Large intestine (tissue), 3 donors: ENCODE measurements at regions not wholly inside any gene's neighbourhood (a gene's known extent, or its start where the extent isn't known, plus 50 kb on each side); places are given as distances from the start of the nearest gene placed in this dataset.

Source experiments
- DNase-seq, 2 donors: peaks; one replicate each; pipeline versions ENCODE4 v3.0.0 to v3.0.0-alpha.2; 2013
- H3K27ac ChIP-seq: one replicate; pipeline ENCODE4 v1.5.1; 2013; ENCODE audit warnings: low read length
- H3K27me3 ChIP-seq: 2 replicates; pipeline ENCODE4 v1.6.1; 2013; ENCODE audit warnings: low read length; ENCODE audit not compliant: control insufficient read depth, insufficient read depth
- H3K36me3 ChIP-seq: 2 replicates; pipeline ENCODE4 v1.6.1; 2013; ENCODE audit warnings: low read length; ENCODE audit not compliant: control insufficient read depth, insufficient read depth
- H3K4me1 ChIP-seq: one replicate; pipeline ENCODE4 v1.6.1; 2013; ENCODE audit warnings: low read length; ENCODE audit not compliant: control insufficient read depth, insufficient read depth
- H3K4me3 ChIP-seq: one replicate; pipeline ENCODE4 v1.5.1; 2013; ENCODE audit warnings: low read length
- H3K9me3 ChIP-seq: one replicate; pipeline ENCODE4 v1.6.1; 2013; ENCODE audit warnings: mild to moderate bottlenecking, low read depth, low read length, moderate library complexity; ENCODE audit not compliant: control insufficient read depth
- WGBS: methylation state at CpG from one replicate; pipeline ENCODE4 v1.1.5; 2013; ENCODE audit warnings: low lambda C conversion rate; ENCODE audit not compliant: insufficient coverage; 5-methylcytosine and 5-hydroxymethylcytosine counted together

GRCh38 chr10:89853781-89854191, 152.4 kb downstream of the KIF20B start:
- no peak overlapping the region for H3K27ac ChIP-seq
- no peaks in the 10 kb centered on the region for H3K36me3 ChIP-seq
- WGBS = no CpG with 5 or more reads among the region's 18 CpGs
- H3K9me3 ChIP-seq = peaks cover 3% of the 10 kb centered on the region
- H3K4me1 ChIP-seq = peaks cover 5% of the 10 kb centered on the region
- H3K4me3 ChIP-seq = no peak overlapping the region
- peak; percentile 54 to 67 for DNase-seq
- no peaks in the 10 kb centered on the region for H3K27me3 ChIP-seq

- no peaks in the 10 kb centered on the region for H3K36me3 ChIP-seq
- no peak for DNase-seq
- H3K27ac ChIP-seq = no peak overlapping the region
- no CpG with 5 or more reads among the region's 1 CpG for WGBS
- H3K27me3 ChIP-seq = no peaks in the 10 kb centered on the region
- peaks cover 9% of the 10 kb centered on the region for H3K4me1 ChIP-seq
- peaks cover 7% of the 10 kb centered on the region for H3K9me3 ChIP-seq
- no peak overlapping the region for H3K4me3 ChIP-seq
Measured at GRCh38 chr10:89857431-89858042, 156.1 kb downstream of the KIF20B start.

GRCh38 chr10:89861199-89861573, 159.8 kb downstream of the KIF20B start:
- H3K4me3 ChIP-seq = no peak overlapping the region
- peaks cover 4% of the 10 kb centered on the region for H3K4me1 ChIP-seq
- H3K27ac ChIP-seq = peak overlapping the region; percentile 13
- H3K9me3 ChIP-seq = peaks cover 4% of the 10 kb centered on the region
- no peaks in the 10 kb centered on the region for H3K27me3 ChIP-seq
- no peaks in the 10 kb centered on the region for H3K36me3 ChIP-seq
- no peak for DNase-seq

- Histone ChIP-seq H3K9me3 (peaks cover 4% of the 10 kb centered on the region), H3K27me3 (no peaks in the 10 kb centered on the region), H3K4me3 (no peak overlapping the region), H3K27ac (peak overlapping the region; percentile 8), H3K4me1 (peaks cover 4% of the 10 kb centered on the region), H3K36me3 (no peaks in the 10 kb centered on the region)
- 80% methylated on average over 1 of the region's 3 CpGs for WGBS
- peak in 1 of 2 donors; percentile 59 for DNase-seq
Measured at GRCh38 chr10:89861584-89862301, 160.4 kb downstream of the KIF20B start.

- no peaks in the 10 kb centered on the region for H3K27me3 ChIP-seq
- WGBS = no CpG with 5 or more reads among the region's 2 CpGs
- H3K36me3 ChIP-seq = no peaks in the 10 kb centered on the region
- DNase-seq = peak in 1 of 2 donors; percentile 48
- no peak overlapping the region for H3K27ac ChIP-seq
- no peak overlapping the region for H3K4me3 ChIP-seq
- H3K4me1 ChIP-seq = no peaks in the 10 kb centered on the region
- no peaks in the 10 kb centered on the region for H3K9me3 ChIP-seq
Measured at GRCh38 chr10:89867964-89868363, 166.6 kb downstream of the KIF20B start.

GRCh38 chr10:89869180-89869579, 167.8 kb downstream of the KIF20B start:
- WGBS = 73% methylated on average over 2 of the region's 2 CpGs
- peak in 1 of 2 donors; percentile 48 for DNase-seq
- H3K27ac ChIP-seq = no peak overlapping the region

GRCh38 chr10:89869592-89870156, 168.3 kb downstream of the KIF20B start:
- WGBS = no CpG with 5 or more reads among the region's 2 CpGs
- no peak overlapping the region for H3K27ac ChIP-seq
- H3K9me3 ChIP-seq = no peaks in the 10 kb centered on the region
- no peak for DNase-seq
- no peaks in the 10 kb centered on the region for H3K4me1 ChIP-seq
- no peaks in the 10 kb centered on the region for H3K36me3 ChIP-seq
- no peaks in the 10 kb centered on the region for H3K27me3 ChIP-seq
- no peak overlapping the region for H3K4me3 ChIP-seq

More at GRCh38 chr10:89869180-89869579, 167.8 kb downstream of the KIF20B start:
- Histone ChIP-seq H3K4me1 (no peaks in the 10 kb centered on the region), H3K9me3 (no peaks in the 10 kb centered on the region), H3K36me3 (no peaks in the 10 kb centered on the region), H3K4me3 (no peak overlapping the region), H3K27me3 (no peaks in the 10 kb centered on the region)

- Histone ChIP-seq H3K27me3 (no peaks in the 10 kb centered on the region), H3K27ac (no peak overlapping the region), H3K36me3 (no peaks in the 10 kb centered on the region), H3K4me3 (no peak overlapping the region), H3K9me3 (no peaks in the 10 kb centered on the region), H3K4me1 (no peaks in the 10 kb centered on the region)
- no peak for DNase-seq
- WGBS = 80% methylated on average over 1 of the region's 2 CpGs
Measured at GRCh38 chr10:89870936-89871335, 169.5 kb downstream of the KIF20B start.

- Histone ChIP-seq H3K4me3 (no peak overlapping the region), H3K9me3 (no peaks in the 10 kb centered on the region), H3K27ac (no peak overlapping the region), H3K27me3 (no peaks in the 10 kb centered on the region), H3K36me3 (no peaks in the 10 kb centered on the region), H3K4me1 (no peaks in the 10 kb centered on the region)
- DNase-seq = no peak
- no CpG with 5 or more reads among the region's 3 CpGs for WGBS
Measured at GRCh38 chr10:89873055-89873454, 171.7 kb downstream of the KIF20B start.

GRCh38 chr10:89875557-89875956, 174.2 kb downstream of the KIF20B start:
- Histone ChIP-seq H3K27me3 (no peaks in the 10 kb centered on the region), H3K4me1 (no peaks in the 10 kb centered on the region), H3K9me3 (no peaks in the 10 kb centered on the region), H3K27ac (no peak overlapping the region), H3K36me3 (no peaks in the 10 kb centered on the region), H3K4me3 (no peak overlapping the region)
- WGBS = 100% methylated on average over 3 of the region's 3 CpGs
- DNase-seq = no peak

GRCh38 chr10:89879121-89879520, 177.7 kb downstream of the KIF20B start:
- no peak for DNase-seq
- no peaks in the 10 kb centered on the region for H3K9me3 ChIP-seq
- no peak overlapping the region for H3K4me3 ChIP-seq
- no peaks in the 10 kb centered on the region for H3K27me3 ChIP-seq
- H3K27ac ChIP-seq = no peak overlapping the region
- H3K36me3 ChIP-seq = no peaks in the 10 kb centered on the region
- H3K4me1 ChIP-seq = no peaks in the 10 kb centered on the region
